ENCODE measurements at regions not wholly inside any gene's neighbourhood (a gene's known extent, or its start where the extent isn't known, plus 50 kb on each side); places are given as distances from the start of the nearest gene placed in this dataset.

DNA sequence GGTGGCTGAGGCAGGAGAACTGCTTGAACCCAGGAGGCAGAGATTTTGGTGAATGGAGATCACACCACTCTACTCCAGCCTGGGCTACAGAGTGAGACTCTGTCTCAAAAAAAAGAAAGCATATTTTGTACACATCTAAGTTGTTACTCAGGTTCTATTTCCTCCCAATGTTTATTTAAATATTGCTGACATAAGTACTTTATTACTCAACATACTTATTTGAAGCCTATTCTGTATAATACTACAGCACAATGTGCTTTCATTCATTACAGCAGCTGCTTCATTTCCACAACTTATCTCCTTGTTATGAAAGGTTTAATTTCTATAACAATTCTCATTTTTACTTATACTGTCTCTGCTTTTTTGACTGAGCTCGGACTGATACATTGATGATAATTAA is 495.7 kb downstream of the SLITRK1 start:
- no peaks in the 10 kb centered on the region for H3K36me3 ChIP-seq (ENCODE audit: control insufficient read depth in 5 of 5, insufficient read depth in 5 of 5, low read length in 5 of 5)
- no peak overlapping the region for H3K4me3 ChIP-seq (ENCODE audit: low read depth in 1 of 5, low read length in 5 of 5)
- H3K9ac ChIP-seq (ENCODE audit: low read length in 5 of 5), result no peak overlapping the region
- no peaks in the 10 kb centered on the region for H3K4me1 ChIP-seq (ENCODE audit: control insufficient read depth in 5 of 5, insufficient read depth in 5 of 5, low read length in 5 of 5)
- H3K9me3 ChIP-seq (ENCODE audit: control insufficient read depth in 5 of 5, low read length in 5 of 5), result no peaks in the 10 kb centered on the region
- no peaks in the 10 kb centered on the region for H3K27me3 ChIP-seq (ENCODE audit: control insufficient read depth in 5 of 5, insufficient read depth in 4 of 5, low read length in 5 of 5)
- no peak overlapping the region for H3K27ac ChIP-seq (ENCODE audit: low read depth, low read length)

DNA sequence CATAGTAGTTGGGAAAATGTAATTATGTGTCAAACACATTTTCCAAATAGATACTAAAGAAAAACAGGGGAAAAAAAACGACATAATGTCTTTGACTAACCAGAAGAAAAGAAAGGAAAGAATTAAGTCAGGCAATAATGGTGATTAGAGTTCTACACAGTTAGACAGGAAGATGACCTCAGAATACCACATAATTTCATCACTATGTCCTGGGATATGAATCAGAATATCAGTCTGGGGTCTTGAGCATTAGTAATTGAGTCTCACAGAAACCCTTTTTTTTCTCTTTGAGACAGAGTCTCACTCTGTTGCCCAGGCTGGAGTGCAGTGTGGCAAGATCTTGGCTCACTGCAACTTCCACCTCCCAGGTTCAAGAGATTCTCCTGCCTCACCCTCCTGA is 503.4 kb downstream of the SLITRK1 start:
- Histone ChIP-seq H3K9ac (ENCODE audit: low read length in 5 of 5) (no peak overlapping the region), H3K27me3 (ENCODE audit: control insufficient read depth in 5 of 5, insufficient read depth in 4 of 5, low read length in 5 of 5) (no peaks in the 10 kb centered on the region), H3K4me1 (ENCODE audit: control insufficient read depth in 5 of 5, insufficient read depth in 5 of 5, low read length in 5 of 5) (peaks cover 0 to 13% (median 0%) of the 10 kb centered on the region in 5 donors), H3K27ac (ENCODE audit: low read depth, low read length) (no peak overlapping the region), H3K4me3 (ENCODE audit: low read depth in 1 of 5, low read length in 5 of 5) (no peak overlapping the region), H3K9me3 (ENCODE audit: control insufficient read depth in 5 of 5, low read length in 5 of 5) (peaks cover 0 to 2% (median 0%) of the 10 kb centered on the region in 5 donors), H3K36me3 (ENCODE audit: control insufficient read depth in 5 of 5, insufficient read depth in 5 of 5, low read length in 5 of 5) (no peaks in the 10 kb centered on the region)

DNA sequence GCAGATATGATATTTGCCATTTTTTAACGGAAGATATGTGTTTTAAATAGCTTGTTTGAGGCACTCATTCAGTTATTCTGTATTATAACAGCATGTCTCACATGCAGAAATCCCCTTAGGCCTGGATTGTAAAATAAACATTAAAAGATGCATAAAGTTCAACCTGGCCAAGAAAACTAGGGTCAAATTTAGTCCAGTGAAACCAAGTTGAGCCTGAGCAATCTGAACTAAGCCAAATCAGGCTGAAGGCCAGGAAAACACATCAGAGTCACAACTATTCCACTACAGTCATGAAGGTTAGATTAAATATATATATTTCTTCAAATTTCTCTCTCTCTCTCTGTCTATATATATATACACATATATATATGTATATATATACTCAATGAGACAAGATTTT is 504.8 kb downstream of the SLITRK1 start:
- Histone ChIP-seq H3K4me1 (ENCODE audit: control insufficient read depth in 5 of 5, insufficient read depth in 5 of 5, low read length in 5 of 5) (peaks cover 0 to 13% (median 0%) of the 10 kb centered on the region in 5 donors), H3K4me3 (ENCODE audit: low read depth in 1 of 5, low read length in 5 of 5) (no peak overlapping the region), H3K9me3 (ENCODE audit: control insufficient read depth in 5 of 5, low read length in 5 of 5) (peaks cover 0 to 9% (median 2%) of the 10 kb centered on the region in 5 donors), H3K9ac (ENCODE audit: low read length in 5 of 5) (no peak overlapping the region), H3K36me3 (ENCODE audit: control insufficient read depth in 5 of 5, insufficient read depth in 5 of 5, low read length in 5 of 5) (no peaks in the 10 kb centered on the region), H3K27ac (ENCODE audit: low read depth, low read length) (no peak overlapping the region), H3K27me3 (ENCODE audit: control insufficient read depth in 5 of 5, insufficient read depth in 4 of 5, low read length in 5 of 5) (no peaks in the 10 kb centered on the region)

DNA sequence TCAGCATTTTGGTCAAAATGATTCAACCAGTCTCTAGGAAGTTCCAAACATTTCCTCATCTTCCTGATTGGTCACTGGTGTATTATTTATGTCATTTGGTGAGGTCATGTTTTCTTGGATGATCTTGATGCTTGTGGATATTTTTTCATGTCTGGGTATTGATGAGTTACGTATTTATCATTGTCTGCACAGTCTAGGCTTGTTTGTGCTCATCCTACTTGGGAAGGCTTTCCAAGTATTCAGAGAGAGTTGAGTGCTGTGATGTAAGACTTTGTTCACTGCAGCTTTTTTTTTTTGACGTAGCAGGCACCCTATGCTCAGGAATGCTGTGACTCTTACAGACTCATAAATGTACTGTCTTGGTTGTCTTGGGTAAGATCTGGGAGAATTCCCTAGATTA is 509.5 kb downstream of the SLITRK1 start:
- peaks cover 0 to 9% (median 2%) of the 10 kb centered on the region in 5 donors for H3K9me3 ChIP-seq (ENCODE audit: control insufficient read depth in 5 of 5, low read length in 5 of 5)
- H3K36me3 ChIP-seq (ENCODE audit: control insufficient read depth in 5 of 5, insufficient read depth in 5 of 5, low read length in 5 of 5), result no peaks in the 10 kb centered on the region
- no peak overlapping the region for H3K9ac ChIP-seq (ENCODE audit: low read length in 5 of 5)
- no peaks in the 10 kb centered on the region for H3K27me3 ChIP-seq (ENCODE audit: control insufficient read depth in 5 of 5, insufficient read depth in 4 of 5, low read length in 5 of 5)
- no peak overlapping the region for H3K4me3 ChIP-seq (ENCODE audit: low read depth in 1 of 5, low read length in 5 of 5)
- no peak overlapping the region for H3K27ac ChIP-seq (ENCODE audit: low read depth, low read length)
- peaks cover 0 to 9% (median 0%) of the 10 kb centered on the region in 5 donors for H3K4me1 ChIP-seq (ENCODE audit: control insufficient read depth in 5 of 5, insufficient read depth in 5 of 5, low read length in 5 of 5)

DNA sequence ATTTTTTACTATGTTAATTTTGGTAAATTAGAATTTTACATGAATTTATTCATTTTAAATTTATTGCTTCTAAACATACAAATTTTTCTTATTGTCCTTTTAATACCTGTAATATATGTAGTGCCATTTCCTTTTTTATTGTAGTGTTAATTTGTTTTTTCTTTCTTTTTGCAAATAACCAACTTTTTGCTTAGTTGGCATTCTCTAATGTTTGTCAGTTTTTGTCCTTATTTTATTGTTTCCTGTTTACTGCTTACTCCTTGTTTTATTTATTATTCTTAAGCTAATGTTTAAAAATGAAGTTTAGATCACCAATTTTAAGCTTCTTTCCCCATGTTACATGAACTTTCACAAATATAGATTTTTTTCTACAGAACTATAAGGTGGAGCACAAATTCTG is 516.6 kb downstream of the SLITRK1 start:
- no peaks in the 10 kb centered on the region for H3K4me1 ChIP-seq (ENCODE audit: control insufficient read depth in 5 of 5, insufficient read depth in 5 of 5, low read length in 5 of 5)
- no peak overlapping the region for H3K27ac ChIP-seq (ENCODE audit: low read depth, low read length)
- H3K9ac ChIP-seq (ENCODE audit: low read length in 5 of 5), result no peak overlapping the region
- H3K9me3 ChIP-seq (ENCODE audit: control insufficient read depth in 5 of 5, low read length in 5 of 5), result peaks cover 0 to 3% (median 0%) of the 10 kb centered on the region in 5 donors
- no peak overlapping the region for H3K4me3 ChIP-seq (ENCODE audit: low read depth in 1 of 5, low read length in 5 of 5)
- H3K36me3 ChIP-seq (ENCODE audit: control insufficient read depth in 5 of 5, insufficient read depth in 5 of 5, low read length in 5 of 5), result no peaks in the 10 kb centered on the region
- H3K27me3 ChIP-seq (ENCODE audit: control insufficient read depth in 5 of 5, insufficient read depth in 4 of 5, low read length in 5 of 5), result no peaks in the 10 kb centered on the region

DNA sequence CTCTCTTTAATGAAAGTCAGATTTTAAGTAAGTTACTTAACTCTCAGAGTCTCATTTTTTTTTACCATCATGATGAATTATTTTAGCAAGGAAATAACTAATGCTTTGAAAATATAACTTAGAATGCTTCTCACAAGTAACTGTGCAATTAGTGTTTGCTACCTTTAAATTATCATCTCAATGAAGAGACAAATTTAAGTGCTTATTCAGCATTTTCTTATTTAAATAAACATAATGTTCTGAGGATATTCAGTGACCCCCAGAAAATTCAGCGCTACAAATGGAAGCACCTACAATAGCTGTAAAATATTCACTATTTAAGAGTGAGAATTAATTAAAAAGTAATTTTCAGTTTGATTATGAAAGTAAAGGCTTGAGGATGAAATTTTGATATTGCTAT is 527.2 kb downstream of the SLITRK1 start:
- Histone ChIP-seq H3K27ac (ENCODE audit: low read depth, low read length) (no peak overlapping the region), H3K27me3 (ENCODE audit: control insufficient read depth in 5 of 5, insufficient read depth in 4 of 5, low read length in 5 of 5) (no peaks in the 10 kb centered on the region), H3K4me3 (ENCODE audit: low read depth in 1 of 5, low read length in 5 of 5) (no peak overlapping the region), H3K9ac (ENCODE audit: low read length in 5 of 5) (no peak overlapping the region), H3K36me3 (ENCODE audit: control insufficient read depth in 5 of 5, insufficient read depth in 5 of 5, low read length in 5 of 5) (no peaks in the 10 kb centered on the region), H3K9me3 (ENCODE audit: control insufficient read depth in 5 of 5, low read length in 5 of 5) (no peaks in the 10 kb centered on the region), H3K4me1 (ENCODE audit: control insufficient read depth in 5 of 5, insufficient read depth in 5 of 5, low read length in 5 of 5) (no peaks in the 10 kb centered on the region)

DNA sequence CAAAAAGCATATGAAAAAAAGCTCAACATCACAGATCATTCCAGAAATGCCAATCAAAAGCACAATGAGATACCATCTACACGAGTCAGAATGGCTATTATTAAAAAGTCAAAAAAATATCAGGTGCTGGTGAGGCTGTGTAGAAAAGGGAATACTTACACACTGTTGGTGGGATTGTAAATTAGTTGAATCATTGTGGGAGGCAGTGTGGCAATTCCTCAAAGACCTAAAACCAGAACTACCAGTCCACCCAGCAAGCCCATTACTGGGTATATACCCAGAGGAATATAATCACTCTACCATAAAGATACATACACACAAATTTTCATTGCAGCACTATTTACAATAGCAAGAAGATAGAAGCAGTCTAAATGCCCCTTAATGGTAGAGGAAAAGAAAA is 529.9 kb downstream of the SLITRK1 start:
- Histone ChIP-seq H3K27me3 (ENCODE audit: control insufficient read depth in 5 of 5, insufficient read depth in 4 of 5, low read length in 5 of 5) (no peaks in the 10 kb centered on the region), H3K27ac (ENCODE audit: low read depth, low read length) (no peak overlapping the region), H3K36me3 (ENCODE audit: control insufficient read depth in 5 of 5, insufficient read depth in 5 of 5, low read length in 5 of 5) (no peaks in the 10 kb centered on the region), H3K4me1 (ENCODE audit: control insufficient read depth in 5 of 5, insufficient read depth in 5 of 5, low read length in 5 of 5) (no peaks in the 10 kb centered on the region), H3K9ac (ENCODE audit: low read length in 5 of 5) (no peak overlapping the region), H3K9me3 (ENCODE audit: control insufficient read depth in 5 of 5, low read length in 5 of 5) (no peaks in the 10 kb centered on the region), H3K4me3 (ENCODE audit: low read depth in 1 of 5, low read length in 5 of 5) (no peak overlapping the region)

DNA sequence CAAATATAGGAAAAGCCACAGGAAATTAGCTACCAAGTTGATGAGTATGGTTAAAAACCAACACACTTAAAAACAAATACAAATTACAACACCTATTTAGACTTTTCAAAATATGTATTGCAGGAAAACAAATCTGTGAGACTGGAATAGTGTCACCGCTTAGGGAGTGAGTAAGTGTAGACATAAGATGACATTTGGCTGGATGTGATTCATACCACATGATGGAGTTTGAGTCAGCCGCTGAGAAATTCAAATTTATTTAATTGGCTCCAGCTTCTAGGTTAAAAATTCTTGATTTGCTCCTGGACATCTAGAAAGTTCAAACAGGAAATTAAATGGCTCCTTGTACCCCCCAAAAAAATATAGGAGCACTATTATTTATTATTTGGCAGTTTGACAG is 531.7 kb downstream of the SLITRK1 start:
- Histone ChIP-seq H3K27ac (ENCODE audit: low read depth, low read length) (no peak overlapping the region), H3K36me3 (ENCODE audit: control insufficient read depth in 5 of 5, insufficient read depth in 5 of 5, low read length in 5 of 5) (no peaks in the 10 kb centered on the region), H3K27me3 (ENCODE audit: control insufficient read depth in 5 of 5, insufficient read depth in 4 of 5, low read length in 5 of 5) (no peaks in the 10 kb centered on the region), H3K4me1 (ENCODE audit: control insufficient read depth in 5 of 5, insufficient read depth in 5 of 5, low read length in 5 of 5) (no peaks in the 10 kb centered on the region), H3K4me3 (ENCODE audit: low read depth in 1 of 5, low read length in 5 of 5) (no peak overlapping the region), H3K9ac (ENCODE audit: low read length in 5 of 5) (no peak overlapping the region), H3K9me3 (ENCODE audit: control insufficient read depth in 5 of 5, low read length in 5 of 5) (no peaks in the 10 kb centered on the region)

DNA sequence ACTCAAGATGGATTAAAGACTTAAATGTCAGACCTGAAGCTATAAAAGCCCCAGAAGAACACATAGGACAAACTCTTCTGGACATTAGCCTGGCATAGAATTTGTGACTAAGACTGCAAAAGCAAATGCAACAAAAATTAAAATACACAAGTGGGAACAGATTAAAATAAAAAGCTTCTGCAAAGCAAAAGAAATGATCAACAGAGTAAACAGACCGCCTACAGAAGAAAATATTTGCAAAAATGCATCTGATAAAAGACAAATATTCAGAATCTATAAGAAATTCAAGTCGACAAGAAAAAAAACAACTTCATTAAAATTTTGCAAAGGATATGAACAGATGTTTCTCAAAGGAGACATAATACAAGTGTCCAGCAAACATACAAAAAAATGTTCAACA is 537.8 kb downstream of the SLITRK1 start:
- Histone ChIP-seq H3K9ac (ENCODE audit: low read length in 5 of 5) (no peak overlapping the region), H3K27ac (ENCODE audit: low read depth, low read length) (no peak overlapping the region), H3K36me3 (ENCODE audit: control insufficient read depth in 5 of 5, insufficient read depth in 5 of 5, low read length in 5 of 5) (no peaks in the 10 kb centered on the region), H3K4me1 (ENCODE audit: control insufficient read depth in 5 of 5, insufficient read depth in 5 of 5, low read length in 5 of 5) (no peaks in the 10 kb centered on the region), H3K27me3 (ENCODE audit: control insufficient read depth in 5 of 5, insufficient read depth in 4 of 5, low read length in 5 of 5) (no peaks in the 10 kb centered on the region), H3K9me3 (ENCODE audit: control insufficient read depth in 5 of 5, low read length in 5 of 5) (peaks cover 0 to 3% (median 0%) of the 10 kb centered on the region in 5 donors), H3K4me3 (ENCODE audit: low read depth in 1 of 5, low read length in 5 of 5) (no peak overlapping the region)

DNA sequence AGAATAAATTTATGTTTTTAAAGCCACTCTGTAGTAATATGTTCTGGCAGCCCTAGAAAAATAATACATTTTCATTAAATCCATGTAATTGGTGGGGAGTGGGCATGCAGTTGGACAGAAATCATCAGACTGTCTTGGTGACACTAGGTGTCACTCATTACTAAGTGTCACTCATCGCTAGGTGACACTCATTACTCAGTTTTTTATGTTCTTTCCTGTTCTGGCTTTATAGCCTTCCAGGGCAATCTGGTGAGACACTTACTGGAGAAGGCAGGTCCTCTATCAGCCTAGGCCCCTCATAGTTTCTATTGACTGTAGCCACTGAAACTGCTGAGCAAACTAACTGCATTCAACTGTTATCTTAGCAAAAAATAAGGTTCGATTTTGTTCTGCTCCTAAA is 542.1 kb downstream of the SLITRK1 start:
- H3K27ac ChIP-seq (ENCODE audit: low read depth, low read length), result no peak overlapping the region
- H3K27me3 ChIP-seq (ENCODE audit: control insufficient read depth in 5 of 5, insufficient read depth in 4 of 5, low read length in 5 of 5), result no peaks in the 10 kb centered on the region
- H3K36me3 ChIP-seq (ENCODE audit: control insufficient read depth in 5 of 5, insufficient read depth in 5 of 5, low read length in 5 of 5), result no peaks in the 10 kb centered on the region
- H3K4me3 ChIP-seq (ENCODE audit: low read depth in 1 of 5, low read length in 5 of 5), result no peak overlapping the region
- no peak overlapping the region for H3K9ac ChIP-seq (ENCODE audit: low read length in 5 of 5)
- H3K4me1 ChIP-seq (ENCODE audit: control insufficient read depth in 5 of 5, insufficient read depth in 5 of 5, low read length in 5 of 5), result no peaks in the 10 kb centered on the region
- H3K9me3 ChIP-seq (ENCODE audit: control insufficient read depth in 5 of 5, low read length in 5 of 5), result peaks cover 0 to 3% (median 0%) of the 10 kb centered on the region in 5 donors
